RWPE2 (cell line): ENCODE measurements at regions not wholly inside any gene's neighbourhood (a gene's known extent, or its start where the extent isn't known, plus 50 kb on each side); places are given as distances from the start of the nearest gene placed in this dataset.
A peak's percentile ranks its signal among the peaks of the same experiment; 100 is the strongest.

Experiments
- ATAC-seq: fragments of 200-7000 bp; cut with Tn5 transposase; 3 replicates; pipeline ENCODE4 v1.9.1; 2021; ENCODE audit warnings: low read depth
- DNase-seq: peaks from one replicate; pipeline ENCODE4 v3.0.0-alpha.2; 2020; ENCODE audit warnings: low spot score
- H3K27ac ChIP-seq: fragments of 450-650 bp; 2 replicates; pipeline ENCODE4 v1.5.1; 2017; ENCODE audit warnings: mild to moderate bottlenecking; ENCODE audit not compliant: poor library complexity, severe bottlenecking
- H3K27me3 ChIP-seq: fragments of 250-450 bp; sonication (Bioruptor Pico); 2 replicates; pipeline ENCODE4 v1.5.1; 2021; ENCODE audit warnings: mild to moderate bottlenecking, moderate library complexity; ENCODE audit not compliant: insufficient read depth, poor library complexity, severe bottlenecking
- H3K36me3 ChIP-seq: fragments of 250-450 bp; sonication (Bioruptor Pico); 2 replicates; pipeline ENCODE4 v1.5.1; 2020; ENCODE audit warnings: low read depth, mild to moderate bottlenecking, moderate library complexity
- H3K4me1 ChIP-seq: fragments of 250-450 bp; sonication (Bioruptor Pico); 2 replicates; pipeline ENCODE4 v1.5.1; 2021; ENCODE audit warnings: mild to moderate bottlenecking, moderate library complexity; ENCODE audit not compliant: insufficient read depth, poor library complexity, severe bottlenecking
- H3K4me3 ChIP-seq: fragments of 250-450 bp; sonication (Bioruptor Pico); 2 replicates; pipeline ENCODE4 v1.5.1; 2021; ENCODE audit warnings: mild to moderate bottlenecking, moderate library complexity; ENCODE audit not compliant: severe bottlenecking
- H3K9me3 ChIP-seq: fragments of 250-450 bp; sonication (Bioruptor Pico); 2 replicates; pipeline ENCODE4 v1.5.1; 2021; ENCODE audit warnings: mild to moderate bottlenecking, moderate library complexity; ENCODE audit not compliant: severe bottlenecking
- TF ChIP-seq, protein P1 (sequence below): fragments of 450-650 bp; IDR thresholded peaks from one replicate; pipeline ENCODE4 v1.5.1; 2017; ENCODE audit warnings: mild to moderate bottlenecking, moderate library complexity; ENCODE audit not compliant: poor library complexity, severe bottlenecking

DNA sequence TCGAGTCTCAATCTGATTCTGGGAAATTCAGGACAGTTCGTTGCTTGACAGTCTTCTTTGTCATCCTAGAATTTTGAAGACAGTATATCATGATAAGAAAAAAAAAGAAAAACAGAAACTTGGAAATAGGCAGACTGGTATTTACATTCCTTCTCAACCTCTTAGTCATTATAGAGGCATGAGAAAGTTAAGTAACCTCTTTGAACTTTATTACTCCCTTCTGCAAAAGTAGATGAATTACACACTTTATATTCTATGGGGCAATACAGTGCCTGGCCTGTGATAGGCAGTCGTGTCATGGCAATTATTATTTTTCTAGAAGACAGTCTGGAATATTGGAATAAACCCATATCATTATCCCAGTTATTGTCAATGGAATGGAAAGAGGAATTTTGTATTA lies 828.9 kb downstream of the TLR4 start:
- no peak overlapping the region for H3K4me3 ChIP-seq
- DNase-seq (no peak), ATAC-seq (peak; percentile 66)
- no peaks in the 10 kb centered on the region for H3K9me3 ChIP-seq
- TF ChIP-seq, protein P1, sequence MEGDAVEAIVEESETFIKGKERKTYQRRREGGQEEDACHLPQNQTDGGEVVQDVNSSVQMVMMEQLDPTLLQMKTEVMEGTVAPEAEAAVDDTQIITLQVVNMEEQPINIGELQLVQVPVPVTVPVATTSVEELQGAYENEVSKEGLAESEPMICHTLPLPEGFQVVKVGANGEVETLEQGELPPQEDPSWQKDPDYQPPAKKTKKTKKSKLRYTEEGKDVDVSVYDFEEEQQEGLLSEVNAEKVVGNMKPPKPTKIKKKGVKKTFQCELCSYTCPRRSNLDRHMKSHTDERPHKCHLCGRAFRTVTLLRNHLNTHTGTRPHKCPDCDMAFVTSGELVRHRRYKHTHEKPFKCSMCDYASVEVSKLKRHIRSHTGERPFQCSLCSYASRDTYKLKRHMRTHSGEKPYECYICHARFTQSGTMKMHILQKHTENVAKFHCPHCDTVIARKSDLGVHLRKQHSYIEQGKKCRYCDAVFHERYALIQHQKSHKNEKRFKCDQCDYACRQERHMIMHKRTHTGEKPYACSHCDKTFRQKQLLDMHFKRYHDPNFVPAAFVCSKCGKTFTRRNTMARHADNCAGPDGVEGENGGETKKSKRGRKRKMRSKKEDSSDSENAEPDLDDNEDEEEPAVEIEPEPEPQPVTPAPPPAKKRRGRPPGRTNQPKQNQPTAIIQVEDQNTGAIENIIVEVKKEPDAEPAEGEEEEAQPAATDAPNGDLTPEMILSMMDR: no peak
- H3K4me1 ChIP-seq: no peaks in the 10 kb centered on the region
- no peak overlapping the region for H3K27ac ChIP-seq
- H3K36me3 ChIP-seq: no peaks in the 10 kb centered on the region
- H3K27me3 ChIP-seq: no peaks in the 10 kb centered on the region

DNA sequence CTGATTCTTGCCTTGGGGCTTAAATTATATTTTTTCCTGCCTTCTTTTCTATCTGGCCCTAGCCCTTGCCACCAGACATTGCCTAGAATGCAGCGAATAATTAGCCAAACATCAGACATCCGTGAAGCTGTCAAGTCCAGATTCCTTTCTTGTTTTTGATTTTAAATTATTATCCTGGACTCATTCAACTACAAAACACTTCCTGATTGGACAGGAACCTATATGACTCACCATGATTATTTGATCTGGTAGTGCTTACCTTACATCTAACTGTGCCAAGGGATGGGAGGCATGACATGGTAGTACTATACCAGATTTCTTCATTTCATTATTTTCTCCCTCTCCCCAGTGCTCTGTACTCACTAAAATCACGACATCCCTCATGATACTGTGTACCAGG lies 829.6 kb downstream of the TLR4 start:
- ATAC-seq (no peak), DNase-seq (no peak)
- Histone ChIP-seq H3K27ac (no peak overlapping the region), H3K9me3 (no peaks in the 10 kb centered on the region), H3K4me1 (no peaks in the 10 kb centered on the region), H3K4me3 (no peak overlapping the region), H3K36me3 (no peaks in the 10 kb centered on the region), H3K27me3 (no peaks in the 10 kb centered on the region)
- TF ChIP-seq, protein P1: no peak

- no peak overlapping the region for H3K4me3 ChIP-seq
- TF ChIP-seq, protein P1: no peak
- ATAC-seq (no peak), DNase-seq (no peak)
- no peaks in the 10 kb centered on the region for H3K9me3 ChIP-seq
- no peaks in the 10 kb centered on the region for H3K27me3 ChIP-seq
- no peaks in the 10 kb centered on the region for H3K36me3 ChIP-seq
- H3K4me1 ChIP-seq: no peaks in the 10 kb centered on the region
- H3K27ac ChIP-seq: no peak overlapping the region
Measured at GRCh38 chr9:118536153-118536552, 832.0 kb downstream of the TLR4 start.

GRCh38 chr9:118538959-118539358 lies 830.3 kb downstream of the BRINP1 start:
- H3K4me1 ChIP-seq: no peaks in the 10 kb centered on the region
- H3K27ac ChIP-seq: no peak overlapping the region
- ATAC-seq (no peak), DNase-seq (no peak)
- no peaks in the 10 kb centered on the region for H3K27me3 ChIP-seq
- H3K36me3 ChIP-seq: no peaks in the 10 kb centered on the region
- H3K9me3 ChIP-seq: no peaks in the 10 kb centered on the region
- H3K4me3 ChIP-seq: no peak overlapping the region
- TF ChIP-seq, protein P1: no peak

GRCh38 chr9:118553465-118553864 lies 815.8 kb downstream of the BRINP1 start:
- no peak overlapping the region for H3K27ac ChIP-seq
- H3K4me1 ChIP-seq: no peaks in the 10 kb centered on the region
- no peak for DNase-seq
- ATAC-seq: no peak
- no peaks in the 10 kb centered on the region for H3K27me3 ChIP-seq
- no peak overlapping the region for H3K4me3 ChIP-seq
- TF ChIP-seq, protein P1: no peak
- no peaks in the 10 kb centered on the region for H3K36me3 ChIP-seq
- no peaks in the 10 kb centered on the region for H3K9me3 ChIP-seq
